ENCODE measurements at regions not wholly inside any gene's neighbourhood (a gene's known extent, or its start where the extent isn't known, plus 50 kb on each side); places are given as distances from the start of the nearest gene placed in this dataset.

DNA sequence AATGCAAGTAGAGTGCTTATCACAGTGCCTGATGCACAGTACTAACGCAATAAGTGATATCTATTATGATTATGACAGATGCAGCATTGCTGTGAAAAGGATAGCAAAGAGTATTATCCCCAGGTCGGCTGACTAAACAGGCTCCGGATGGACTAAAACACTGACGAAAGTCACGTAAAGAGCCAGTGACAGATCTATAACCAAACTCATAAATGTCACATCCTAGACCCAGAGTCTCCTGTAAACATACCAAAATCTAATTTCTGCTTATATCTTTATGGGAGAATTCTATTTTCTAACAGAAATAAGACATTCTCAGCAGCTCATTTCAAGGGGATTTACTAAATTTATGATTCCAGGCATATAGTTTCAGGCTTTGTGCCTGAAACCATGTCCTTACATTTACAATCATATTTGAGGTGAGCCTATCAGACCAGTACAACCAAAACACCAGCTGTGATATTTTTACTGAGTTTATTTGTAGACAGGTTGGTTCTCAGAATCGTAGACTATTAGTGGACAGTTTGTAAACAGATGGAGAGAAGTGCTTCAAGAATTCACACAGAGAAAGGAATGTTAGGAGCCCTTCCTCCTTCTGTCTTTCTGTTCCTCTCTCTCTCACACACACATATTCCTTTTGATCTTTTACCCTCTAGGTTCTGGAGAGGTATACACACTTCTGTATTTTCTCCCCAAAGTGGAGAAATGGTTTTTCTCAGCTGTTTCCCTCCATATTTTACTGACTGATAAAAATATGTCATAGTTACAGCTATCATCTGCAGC, 52.4 kb upstream of the WDR26 start:
- DNase-seq, result no peak

DNA sequence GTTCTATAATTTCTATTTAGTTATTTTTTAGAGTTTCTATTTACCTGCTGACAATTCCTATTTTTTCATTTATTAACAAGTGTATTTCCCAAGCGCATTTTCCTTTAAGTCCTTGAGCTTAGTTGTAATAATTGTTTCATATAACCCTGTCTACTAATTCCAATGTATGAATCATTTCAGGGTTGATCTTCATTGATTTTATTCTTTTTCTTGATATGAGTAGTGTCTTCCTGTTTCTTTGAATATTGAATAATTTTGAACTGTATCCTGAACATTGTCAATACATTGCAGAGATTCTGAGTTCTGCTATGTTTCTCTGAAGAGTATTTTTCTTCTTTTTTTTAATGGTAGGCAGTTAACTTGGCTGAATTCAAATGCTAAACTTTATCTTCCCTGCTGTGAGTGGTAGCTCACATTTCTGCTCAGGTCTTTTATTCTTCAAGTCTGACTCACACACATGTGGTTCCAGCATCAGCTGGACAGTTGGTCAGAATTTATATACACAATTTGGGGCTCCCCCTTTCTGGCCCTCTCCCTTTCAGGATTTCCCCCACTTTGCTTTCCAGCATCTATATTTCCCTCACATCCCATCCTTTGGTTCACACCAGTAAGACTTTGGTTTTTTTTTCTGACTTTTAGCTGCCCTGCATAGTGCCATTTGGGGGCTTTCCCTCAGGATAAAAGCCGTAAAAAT, 54.4 kb upstream of the WDR26 start:
- DNase-seq, result no peak

DNA sequence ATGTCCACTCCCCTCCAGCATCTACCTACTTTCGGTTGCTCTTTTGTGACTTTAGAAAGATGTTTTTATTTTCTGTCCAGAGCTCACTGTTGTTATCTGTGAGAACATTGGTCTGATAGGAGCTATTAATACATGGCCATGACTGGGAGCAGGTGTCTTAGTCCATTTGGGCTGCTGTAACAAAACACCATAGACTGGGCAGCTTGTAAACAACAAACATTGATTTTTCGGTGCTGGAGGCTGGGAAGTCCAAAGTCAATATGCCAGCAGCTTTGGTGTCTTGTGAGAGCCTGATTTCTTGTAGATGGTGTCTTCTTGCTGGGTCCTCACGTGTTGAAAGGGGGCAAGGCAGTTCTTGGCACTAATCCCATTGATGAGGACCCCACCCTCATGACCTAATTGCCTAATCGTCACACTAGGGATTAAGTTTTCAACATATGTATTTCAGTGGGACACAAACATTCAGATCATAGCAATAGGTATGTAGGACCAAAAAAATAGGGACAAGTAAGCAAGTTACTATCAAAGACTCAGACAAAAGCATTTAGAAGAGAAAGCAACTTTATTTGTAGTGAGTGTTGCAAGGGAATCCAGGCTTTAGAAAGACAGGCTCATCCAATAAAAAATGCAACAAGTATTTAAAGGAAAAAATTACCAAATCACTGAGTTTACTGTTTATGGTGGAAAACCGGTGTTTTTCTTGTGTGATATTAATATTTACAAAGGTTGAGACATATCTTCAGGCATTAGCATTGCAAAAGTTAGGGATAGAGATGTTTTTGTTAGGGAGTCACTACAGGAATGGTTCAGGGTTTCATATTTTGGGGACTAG, 55.2 kb upstream of the WDR26 start:
- DNase-seq, result no peak

DNA sequence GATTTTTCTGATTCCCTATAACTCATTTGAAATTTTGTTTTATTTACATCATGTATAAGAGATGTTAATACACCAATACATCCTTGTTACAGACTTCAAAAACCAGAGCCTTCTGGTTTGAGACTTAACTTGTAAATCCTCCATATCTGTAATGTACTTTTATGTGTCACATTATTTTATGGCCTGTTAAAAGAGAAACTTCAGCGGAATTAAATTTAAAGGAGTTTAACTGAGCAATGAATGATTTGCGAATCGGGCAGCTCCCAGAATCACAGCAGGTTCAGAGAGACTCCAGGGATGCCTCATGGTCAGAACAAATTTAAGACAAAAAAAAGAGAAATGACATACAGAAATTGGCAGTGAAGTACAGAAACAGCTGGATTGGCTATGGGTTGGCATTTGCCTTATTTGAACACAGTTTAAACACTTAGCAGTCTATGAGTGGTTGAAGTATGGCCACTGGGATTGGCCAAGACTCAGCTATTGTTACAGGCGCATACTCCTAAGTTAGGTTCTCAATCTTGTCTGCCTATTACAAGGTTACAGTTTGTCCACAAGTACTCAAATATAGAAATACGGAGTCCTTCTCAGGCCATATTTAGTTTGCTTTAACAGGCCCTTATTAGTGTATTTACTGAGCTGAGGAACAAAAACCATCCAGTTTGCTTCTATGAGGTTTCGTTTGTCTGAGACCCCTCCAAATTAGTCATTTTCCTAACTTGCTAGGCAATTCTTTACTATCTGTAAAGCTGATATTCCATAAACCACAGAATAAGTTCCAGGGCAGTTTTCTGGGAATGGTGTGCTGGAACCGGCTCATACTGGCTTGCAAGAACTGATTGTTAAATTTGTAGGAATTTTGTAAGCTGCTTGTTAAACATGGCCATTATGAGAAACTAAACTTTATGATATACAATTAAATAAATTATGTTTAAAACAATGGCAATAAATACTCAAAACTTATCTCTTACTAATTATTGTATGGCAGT, 56.2 kb upstream of the WDR26 start:
- no peak for DNase-seq

DNA sequence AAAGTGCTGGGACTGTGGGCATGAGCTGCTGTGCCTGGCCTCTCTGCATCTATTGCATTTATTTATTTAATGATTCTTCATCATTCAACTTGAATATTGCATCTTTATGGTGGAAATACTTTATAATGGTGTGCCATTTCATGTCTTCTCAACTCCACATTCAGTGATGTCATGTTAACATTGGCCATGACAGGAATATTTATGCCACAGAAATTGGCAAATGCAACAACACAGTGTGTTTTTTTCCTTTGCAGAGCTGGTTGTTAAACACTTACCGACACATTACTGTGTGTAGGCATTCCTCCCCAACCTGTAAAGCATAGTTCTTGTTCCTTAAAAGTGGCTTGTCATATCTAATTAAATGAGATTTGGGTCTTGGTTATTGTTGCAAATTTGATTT, 57.4 kb upstream of the WDR26 start:
- no peak for DNase-seq

DNA sequence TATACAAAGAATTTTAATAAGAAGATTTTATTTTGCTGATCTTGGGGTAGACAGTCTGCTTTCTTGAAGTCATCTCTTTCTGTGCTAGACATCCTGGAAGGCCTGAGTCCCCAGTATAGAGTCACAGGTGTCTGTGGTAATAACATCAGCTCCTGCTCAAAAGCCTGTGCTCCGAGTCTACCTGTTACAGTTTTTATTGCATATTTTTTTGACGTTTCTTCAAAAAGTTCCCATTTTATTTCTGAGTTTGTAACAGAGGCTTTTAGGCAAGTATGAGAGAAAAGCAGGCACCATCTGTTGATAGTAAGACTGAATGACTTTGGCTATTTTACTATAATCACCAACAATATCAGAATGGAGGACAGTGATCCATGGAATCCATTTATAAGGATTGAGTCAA, 58.0 kb upstream of the WDR26 start:
- no peak for DNase-seq

DNA sequence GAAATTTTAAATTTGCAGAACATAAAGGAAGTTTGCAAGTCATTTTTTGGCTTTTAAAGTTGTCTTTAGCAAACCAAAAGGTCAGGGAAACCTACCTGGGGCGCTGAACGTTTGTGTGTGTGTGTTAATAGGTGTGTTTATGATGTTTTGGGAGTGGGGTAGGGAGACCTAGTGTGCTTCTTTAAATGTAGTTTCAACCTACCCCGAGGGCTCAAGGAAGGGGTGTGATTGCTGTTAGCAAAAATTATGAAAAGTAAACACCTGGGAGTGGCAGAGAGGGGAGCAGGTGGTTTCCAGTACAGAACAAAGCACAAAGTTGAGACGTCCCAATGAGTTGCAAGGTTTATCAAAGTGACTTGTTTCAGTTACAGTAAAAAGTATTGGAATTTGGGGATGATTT, 58.7 kb upstream of the WDR26 start:
- DNase-seq, result no peak

DNA sequence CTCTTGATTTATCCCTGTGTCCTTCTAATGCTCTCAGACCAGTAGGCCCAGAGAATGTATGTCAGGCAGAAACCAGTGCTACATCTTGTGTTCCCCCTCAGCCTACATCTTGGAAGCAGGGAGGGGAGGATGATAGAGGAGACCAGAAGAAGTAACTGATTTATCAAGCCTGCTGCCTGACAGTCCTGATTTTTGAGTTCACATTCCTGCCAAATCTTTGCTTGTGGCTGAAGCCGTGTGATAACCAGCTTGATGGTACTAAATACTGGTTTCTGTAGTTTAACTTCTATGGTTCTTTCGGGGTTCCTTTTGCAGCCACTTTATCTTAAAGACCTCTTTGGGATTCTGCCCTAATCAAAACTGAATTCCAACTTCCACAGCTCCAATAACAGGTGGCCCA, 59.7 kb upstream of the WDR26 start:
- DNase-seq, result no peak

DNA sequence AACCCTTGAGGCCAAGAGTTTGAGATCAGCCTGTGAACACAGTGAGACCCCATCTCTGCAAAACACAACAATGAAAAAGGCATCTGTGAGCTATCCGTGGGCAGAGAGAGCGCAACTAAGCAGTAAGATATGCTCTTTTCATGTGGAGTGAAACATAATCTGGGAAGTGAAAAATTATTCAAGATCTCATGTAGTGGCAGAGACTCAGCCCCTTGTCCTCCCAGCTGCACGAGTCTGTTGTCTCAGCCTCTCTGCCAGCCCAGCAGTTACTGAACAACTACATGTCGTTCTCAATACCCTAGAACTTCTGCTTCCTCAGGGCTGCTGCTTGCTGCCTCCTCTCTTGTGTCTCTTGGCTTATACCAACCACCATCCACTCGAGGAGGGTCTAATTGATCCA, 61.3 kb upstream of the WDR26 start:
- DNase-seq, result no peak

DNA sequence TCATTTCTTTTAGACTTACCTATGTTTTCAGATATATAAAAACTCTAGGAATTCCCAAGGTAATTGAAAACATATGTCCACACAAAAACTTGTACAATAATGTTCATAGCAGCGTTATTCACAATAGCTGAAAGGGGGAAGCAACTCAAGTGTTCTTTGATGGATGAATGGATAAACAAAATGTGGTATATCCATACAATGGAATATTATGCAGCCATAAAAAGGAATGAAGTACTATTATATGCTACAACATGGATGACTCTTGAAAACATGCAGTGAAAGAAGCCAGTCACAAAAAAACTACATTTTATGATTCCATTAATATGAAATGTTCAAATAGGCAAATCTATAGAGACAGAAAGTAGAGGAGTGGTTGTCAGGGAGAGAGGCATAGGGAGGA, 62.2 kb upstream of the WDR26 start:
- no peak for DNase-seq

DNA sequence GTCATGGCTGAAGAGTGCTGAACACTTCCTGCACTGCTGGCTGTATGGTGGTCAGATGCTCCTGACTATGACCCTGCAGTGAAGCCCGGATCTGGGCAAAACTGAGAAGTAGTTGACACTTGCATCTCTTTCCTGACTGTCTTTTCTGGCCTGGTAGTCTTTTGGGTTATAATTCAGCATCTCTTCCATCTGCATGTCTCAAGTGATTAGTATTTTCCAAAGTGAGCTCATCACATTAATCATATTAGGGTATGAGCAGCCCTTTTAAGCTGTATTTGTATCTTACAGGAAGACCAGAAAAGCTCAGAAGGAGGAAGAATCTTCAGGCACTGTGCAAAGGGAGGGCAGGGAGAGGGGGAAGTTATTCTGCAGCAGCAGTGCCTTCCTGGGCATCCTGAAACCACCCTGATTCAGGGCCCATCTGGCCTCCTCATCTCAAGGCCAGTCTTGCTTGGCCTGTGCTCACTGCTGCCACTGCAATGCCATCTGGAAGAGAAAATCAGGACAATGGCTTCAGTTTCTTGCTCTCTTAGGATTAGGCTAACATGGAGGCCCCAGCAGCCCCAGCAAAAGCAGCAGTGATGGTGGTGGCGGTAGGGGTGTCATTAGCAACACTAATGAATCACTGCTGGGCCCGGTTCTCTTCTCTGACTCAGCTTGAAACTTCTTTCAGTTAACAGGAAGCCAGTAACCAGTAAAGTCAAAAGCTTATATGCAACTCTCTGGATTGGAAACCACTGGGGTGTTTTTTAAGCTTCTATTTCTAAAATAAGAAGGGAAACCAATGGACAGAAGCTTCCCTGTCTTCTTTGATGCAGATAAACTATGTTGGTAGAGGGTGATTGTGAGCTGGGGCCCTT, 63.3 kb upstream of the WDR26 start:
- peak; percentile 49 for DNase-seq

DNA sequence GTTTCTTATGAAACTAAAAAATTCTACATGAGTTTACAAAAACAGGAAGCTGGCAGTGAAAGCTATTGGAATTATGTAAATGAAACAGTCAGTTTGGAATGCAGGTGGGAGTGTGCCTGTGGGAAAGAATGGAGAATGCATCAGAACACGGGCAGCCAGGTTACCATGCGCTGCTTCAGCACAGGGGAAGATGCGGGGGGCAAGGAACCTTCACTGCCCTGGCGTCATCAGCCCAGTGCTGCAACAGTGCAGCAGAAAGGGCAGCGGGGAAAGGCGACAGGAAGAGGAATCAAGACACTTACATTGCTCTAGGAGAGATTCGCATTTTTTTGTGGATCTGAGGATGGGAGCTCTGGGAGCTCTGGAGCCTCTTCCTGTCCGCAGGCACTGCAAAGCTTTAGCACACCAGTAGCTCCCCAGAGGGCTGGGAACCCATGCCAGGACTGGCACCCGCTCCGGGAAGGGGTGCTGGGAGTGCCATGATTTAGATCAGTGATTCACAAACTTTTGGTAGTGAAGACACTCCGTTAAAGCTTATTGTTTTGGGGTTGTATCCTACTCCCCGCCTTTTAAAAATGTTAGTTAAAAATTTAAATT, 64.1 kb upstream of the WDR26 start:
- no peak for DNase-seq

DNA sequence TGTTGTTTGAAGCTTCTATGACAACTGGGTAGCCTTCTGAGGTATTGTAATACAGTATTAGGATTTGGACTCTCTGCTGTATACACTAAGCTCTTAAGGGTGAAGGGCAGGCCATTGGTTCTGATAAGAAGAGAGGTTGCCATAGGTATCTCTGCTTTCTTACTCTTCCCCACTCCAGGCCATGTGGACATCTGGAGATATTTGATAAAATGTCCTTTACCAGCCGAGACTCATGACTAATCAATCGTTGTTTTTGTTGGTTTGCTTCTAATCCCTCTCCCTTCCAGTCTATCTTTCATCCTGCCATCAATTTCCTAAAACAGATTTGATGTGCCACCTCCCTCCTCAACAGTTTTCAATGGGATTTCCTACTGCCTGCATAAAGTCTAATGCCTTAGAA, 64.6 kb upstream of the WDR26 start:
- DNase-seq, result no peak

DNA sequence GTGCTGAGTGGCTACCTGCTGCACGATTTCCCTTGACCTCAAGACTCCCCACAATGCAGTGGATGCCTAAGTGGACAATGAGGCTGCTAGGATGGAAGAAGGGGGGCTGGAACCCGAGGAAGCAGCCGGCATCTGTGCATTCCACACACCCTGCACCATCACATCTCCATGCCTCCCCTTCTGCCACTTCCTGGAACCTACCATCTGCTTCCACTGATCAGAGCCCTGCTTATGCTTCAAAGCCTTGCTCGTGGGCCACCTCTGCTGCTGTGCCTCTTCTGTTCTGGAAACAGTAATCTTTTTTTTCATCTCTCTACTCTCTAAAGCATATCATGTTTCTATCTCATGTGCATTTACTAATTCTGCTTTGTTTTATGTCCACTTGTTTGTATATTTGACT, 66.2 kb upstream of the WDR26 start:
- DNase-seq, result no peak

DNA sequence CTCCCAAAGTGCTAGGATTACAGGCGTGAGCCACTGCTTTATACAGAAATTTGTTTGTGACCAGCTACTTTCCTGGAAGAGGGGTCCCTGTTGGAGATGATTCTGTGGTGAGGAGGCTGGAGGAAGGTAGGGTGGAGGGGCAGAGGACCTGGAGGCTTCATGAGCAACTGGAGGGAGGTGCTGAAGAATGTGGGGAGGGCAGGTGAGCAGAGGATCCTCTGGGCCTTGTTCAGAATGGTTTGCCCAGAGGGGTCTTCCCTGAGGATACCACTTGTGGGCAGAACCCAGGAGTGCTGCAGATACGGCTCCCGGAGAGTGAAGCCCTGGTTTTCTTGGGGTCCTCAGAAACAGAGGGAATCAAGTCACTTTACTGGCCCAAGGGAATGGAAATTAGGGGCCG, 67.2 kb upstream of the WDR26 start:
- DNase-seq, result no peak

DNA sequence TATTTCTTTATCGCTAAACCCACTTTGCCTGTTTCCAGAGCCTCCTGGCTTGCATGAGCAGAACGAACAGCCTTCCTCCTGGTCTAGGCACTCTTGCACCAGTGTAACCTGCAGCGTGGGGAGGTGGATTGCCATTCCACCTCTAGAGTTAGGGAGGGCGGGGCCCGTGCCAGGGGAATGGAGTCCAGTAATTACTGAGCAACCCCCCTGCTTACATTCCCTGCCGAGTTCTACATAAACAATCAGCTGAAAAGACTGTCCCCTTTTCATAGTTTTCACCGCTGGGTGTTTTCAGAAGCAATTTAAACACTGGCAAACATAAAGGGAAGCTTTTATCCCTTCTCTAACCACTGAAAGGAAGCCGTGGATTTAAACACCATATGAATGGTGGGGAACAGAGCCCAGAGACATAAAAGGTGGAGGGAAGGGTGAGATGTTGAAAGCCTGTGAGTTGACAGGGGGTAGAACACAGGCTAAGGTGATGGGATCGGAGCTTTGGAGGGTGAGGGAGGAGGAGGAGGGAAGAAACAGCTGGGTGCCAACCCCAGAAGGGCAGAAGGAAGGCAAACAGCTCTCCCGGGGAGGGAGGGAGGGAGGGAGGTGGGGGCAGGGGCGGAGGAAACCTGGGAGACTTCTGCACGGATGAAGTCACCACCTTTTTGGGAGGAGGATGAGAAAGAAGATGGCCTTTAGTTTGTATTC, 68.0 kb upstream of the WDR26 start:
- DNase-seq, result no peak

DNA sequence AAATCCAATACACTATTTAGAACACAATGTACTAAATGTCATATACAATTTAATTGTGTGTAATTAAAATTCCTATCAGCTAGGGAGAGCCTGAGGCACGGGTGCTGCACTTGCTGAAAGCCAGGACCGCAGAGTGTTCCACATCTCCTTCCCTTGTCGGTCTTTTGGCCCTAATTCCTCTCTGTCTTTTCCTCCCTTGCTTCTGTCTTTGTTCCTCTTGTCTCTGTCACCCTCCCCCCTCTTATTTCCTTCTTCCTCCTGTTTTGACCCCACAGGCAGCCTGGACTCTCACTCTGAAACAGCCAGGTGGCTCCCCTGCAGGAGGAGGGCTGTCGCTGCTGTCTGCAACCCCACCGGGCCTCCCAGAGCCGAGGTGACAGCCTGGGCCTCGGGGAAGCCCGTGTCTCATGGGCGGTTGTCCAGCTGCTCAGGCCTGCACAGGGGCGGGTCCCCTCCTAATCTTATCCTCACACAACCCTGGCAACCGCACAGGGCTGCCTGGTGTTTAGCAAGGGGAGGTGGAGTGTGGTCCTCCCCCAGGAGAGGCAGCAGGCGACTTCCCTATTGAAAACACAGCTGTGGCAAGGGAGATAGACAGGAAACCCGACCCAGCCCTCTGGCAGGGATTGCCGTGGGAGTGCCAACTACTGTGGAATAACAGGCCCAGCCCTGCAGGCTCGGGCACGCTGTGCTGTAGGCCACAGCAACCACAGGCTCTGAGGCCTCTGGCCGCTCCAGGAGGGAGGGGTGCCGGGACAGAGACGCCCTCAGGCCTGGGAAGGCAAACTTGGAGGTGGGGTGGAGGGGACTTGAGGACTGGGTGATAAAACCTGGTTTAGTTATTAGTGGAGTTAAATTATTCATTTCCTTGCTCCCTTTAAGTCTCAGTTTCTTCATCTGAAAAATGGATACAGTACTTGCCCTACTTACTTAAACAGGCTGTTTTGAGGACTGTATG, 68.8 kb upstream of the WDR26 start:
- no peak for DNase-seq

DNA sequence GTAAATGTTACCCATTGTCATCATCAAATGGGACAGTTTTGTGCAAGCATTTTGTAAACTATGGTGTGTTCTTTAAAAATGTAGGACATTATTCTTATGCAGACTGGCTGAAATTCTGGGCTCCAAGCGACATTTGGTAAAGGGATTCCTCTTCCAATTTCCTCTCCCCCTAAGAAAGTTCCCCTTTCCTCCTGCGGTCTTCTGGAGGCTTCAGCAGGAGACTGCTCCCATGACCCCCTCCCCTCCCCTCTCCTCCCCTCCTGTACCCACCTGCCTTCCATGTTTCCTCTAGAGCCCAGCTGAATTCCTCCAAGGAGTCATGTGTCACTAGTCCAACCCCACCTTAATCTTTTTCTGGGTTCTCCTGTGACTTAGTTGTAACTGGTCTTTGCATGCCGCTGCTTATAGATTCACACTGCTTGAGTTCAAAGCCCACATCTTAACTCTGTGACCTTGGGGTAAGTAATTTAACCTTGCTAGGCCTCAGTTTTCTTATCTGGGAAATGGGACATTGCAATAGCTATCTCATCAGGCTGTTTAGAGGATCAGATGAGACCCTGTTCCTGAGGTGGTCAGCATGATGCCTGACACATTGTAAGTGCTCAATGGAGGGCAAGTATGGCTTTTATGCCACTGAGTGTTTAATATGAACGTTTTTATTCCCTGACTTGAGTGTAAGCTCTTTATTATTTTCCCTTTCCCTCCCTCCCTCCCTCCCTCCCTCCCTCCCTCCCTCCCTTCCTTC, 69.9 kb upstream of the WDR26 start:
- no peak for DNase-seq
